Pulmonary artery endothelial cell (primary cell): ENCODE measurements at regions not wholly inside any gene's neighbourhood (a gene's known extent, or its start where the extent isn't known, plus 50 kb on each side); places are given as distances from the start of the nearest gene placed in this dataset.

Source experiments
- DNase-seq: peaks from one replicate; pipeline ENCODE4 v3.0.0-alpha.2; 2011; ENCODE audit warnings: low read depth, low spot score

GRCh38 chr2:12167525-12168317, 421.3 kb downstream of the LPIN1 start:
- no peak for DNase-seq

DNA sequence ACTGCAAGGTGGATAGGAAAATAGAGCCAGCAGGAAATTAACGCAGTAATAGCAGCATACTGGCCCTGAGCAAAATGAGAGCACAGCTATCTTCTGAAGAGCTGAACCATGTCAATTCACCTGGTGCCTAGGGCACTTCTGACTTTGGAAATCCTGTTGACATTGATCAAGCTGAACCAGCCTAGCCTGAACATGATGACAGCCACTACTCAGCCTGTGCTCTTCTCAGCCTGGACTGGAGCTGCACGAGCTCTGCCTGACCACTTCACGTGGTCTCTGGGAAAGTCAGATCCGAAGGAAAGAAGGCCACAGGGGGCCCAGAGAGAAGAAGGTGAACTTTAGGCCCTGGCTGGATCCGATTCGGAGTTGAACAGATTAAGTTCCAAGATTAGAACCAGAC, 421.9 kb downstream of the LPIN1 start:
- no peak for DNase-seq

GRCh38 chr2:12168791-12169388, 422.5 kb downstream of the LPIN1 start:
- DNase-seq, result peak; percentile 57

GRCh38 chr2:12169721-12170120, 423.3 kb downstream of the LPIN1 start:
- peak; percentile 77 for DNase-seq

DNA sequence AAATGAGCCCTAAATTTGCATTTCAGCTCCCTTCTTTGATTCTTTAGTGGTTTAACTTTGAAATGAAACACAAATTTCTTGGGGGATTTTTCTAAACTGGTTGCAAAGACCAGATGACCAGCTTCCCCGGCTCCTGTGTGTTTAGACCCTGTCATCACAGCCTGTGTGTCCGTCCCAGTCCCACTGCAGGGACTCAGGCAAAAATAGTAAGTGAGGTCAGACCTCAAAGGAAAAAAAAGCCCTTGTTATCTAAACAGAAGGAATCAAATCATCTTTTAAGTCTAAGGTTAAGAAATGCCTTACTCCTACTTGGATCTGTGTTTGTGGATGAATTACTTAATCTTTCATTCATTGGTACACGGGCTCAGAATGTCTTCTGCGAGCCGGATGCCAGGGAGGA, 423.7 kb downstream of the LPIN1 start:
- no peak for DNase-seq

DNA sequence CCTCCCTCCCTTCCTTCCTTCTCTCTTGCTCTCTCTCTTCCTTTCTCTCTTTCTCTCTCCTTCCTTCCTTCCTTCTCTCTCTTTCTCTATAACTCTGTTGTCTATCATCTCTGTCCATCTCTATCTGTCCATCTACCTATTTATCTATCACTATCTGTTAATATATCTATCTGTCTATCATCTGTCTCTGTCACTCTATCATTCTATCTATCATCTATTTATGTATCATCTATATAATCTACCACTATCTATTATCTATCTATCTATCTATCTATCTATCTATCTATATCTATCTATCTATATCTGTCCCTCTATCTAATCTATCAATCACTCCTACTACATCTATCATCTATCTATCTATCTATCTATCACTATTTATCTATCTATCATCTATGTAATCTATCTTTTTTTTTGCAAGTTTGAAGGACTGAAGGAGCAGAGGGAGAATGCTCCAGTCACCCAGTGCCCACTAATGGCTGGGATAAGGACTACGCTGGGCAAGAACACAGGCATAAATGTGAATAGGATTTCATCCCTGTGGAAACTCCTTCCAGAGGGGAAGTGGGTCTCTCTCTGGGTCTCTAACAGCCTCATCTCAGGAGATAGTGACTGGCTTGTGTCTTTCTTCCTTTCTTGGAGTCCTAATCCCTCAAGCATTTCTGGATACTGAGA, 427.0 kb downstream of the LPIN1 start:
- no peak for DNase-seq

DNA sequence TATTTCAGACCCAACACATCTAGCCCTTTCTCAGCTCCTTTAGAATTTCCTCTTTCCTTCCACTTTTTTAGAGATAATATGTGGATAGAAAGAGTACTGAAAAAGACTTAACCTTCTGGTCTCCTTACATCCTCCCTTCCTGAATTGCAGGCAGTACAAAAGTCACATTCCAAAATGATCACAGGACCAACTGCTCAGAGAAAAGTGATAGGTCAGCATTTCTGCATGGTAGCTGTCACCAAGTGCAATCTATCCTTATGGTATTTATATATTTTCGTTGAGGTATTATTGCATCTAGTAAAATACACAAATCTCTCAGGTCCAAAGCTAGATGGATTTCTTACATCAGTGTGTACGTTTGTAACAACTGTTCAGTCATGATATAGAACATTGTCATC, 427.5 kb downstream of the LPIN1 start:
- DNase-seq, result no peak

DNA sequence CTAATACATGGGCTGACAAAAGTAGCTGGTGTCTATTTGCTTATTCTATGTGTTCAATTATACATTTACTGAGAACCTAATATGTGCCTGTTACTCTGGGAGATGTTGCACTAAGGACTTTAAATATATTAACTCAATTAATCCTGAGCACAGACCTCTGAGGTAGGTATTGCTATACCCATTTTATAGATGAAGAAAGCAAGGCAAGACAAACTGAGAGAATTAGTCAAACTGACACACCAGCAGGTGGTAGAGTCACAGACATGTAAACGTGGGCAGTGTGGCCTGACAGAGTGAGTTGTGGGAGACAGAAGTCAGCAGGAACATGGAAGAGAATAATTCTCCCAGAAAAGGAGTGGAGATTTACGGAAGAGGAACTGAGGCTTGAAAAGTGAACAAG, 428.9 kb downstream of the LPIN1 start:
- DNase-seq, result no peak

DNA sequence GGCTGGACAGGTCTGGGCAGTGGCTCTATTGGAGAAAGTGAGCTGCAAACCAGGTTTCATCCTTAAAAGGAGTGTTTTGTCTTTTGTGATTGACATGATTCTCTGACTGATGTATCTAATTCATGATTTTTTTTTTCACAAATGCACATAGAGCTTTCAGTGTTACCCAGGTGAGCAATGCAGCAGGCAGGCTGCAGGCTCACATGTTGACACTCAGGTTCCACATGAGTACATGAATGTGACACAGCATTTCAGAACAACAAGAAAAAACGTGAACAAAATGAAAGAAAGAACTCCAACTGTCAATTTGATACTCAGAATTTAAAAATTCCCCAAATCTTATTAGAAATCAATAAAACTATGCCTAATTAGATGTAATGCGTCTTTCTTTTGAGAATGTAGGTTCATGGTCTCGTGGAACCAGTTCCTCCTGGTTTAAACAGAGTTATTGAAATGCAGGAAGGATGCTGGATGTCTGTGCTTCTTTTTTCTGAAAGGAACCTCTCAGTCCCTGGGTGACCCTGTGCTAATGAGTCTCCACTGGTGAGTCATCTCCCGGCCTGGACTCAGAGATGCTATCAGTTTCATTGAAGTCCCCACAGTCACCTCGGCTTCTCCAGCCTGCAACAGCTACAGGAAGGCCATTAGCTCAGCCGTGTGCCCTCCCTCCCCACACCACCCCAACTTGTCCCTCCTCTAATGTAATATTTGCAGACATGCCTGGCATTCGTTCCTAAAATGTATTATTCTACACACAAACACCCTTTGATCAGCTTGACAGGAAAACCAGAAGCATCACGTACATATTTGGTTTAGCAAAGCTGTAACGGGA, 430.4 kb downstream of the LPIN1 start:
- DNase-seq, result no peak

- no peak for DNase-seq
These were observed 431.2 kb downstream of the LPIN1 start for GRCh38 chr2:12177455-12178288.

DNA sequence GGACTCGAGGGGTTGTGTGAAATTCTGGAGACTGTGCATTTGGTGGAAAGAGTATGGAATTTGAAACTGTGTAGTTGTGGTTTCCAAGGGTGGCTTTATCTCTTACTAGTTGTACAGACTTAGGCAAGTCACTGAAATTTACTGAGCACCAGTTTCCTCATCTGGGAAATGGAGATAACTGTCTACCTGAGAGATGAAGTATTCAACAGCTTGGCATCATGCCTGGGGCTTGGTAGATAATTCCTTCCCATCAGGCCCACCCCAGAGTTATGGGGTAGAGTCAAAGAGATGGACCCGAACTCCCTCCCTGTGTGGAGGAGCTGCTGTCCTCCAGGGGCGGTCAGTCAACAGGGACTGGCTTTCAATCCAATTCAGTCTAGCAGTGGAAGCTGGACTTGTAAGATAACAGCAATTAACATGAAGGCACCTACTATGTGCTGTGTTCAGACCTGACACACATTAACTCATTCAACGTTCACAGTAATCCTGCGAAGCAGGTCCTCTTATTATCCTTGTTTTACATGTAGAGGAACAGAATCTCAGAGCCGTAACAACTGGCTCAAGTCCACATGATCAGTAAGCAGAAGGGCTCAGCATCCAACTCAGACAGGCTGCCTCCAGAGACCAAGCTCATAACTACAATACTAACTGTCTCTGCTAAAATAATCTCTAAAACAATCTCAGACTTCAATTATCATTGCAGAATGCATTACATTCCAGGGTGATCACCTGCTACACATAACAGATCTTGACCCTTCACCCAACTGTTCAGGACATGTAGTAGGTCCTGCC, 432.1 kb downstream of the LPIN1 start:
- DNase-seq, result no peak

DNA sequence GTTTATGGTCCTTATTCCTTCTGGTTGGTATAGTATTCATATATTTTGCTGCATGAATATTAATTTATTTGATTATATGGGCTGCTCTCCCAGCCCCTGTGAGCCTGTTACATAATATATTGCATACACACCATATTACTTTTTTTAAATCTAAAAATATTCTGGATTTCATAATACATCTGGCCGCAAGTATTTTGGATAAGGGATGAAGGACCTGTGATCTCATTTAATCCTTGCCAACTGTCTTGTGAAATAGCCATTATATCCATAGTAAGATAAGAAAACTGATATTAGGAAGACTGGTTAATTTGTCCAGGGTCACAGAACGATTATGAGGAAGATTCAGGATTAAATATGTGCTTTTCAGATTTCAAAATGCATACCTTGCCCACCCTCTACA, 433.6 kb downstream of the LPIN1 start:
- no peak for DNase-seq

DNA sequence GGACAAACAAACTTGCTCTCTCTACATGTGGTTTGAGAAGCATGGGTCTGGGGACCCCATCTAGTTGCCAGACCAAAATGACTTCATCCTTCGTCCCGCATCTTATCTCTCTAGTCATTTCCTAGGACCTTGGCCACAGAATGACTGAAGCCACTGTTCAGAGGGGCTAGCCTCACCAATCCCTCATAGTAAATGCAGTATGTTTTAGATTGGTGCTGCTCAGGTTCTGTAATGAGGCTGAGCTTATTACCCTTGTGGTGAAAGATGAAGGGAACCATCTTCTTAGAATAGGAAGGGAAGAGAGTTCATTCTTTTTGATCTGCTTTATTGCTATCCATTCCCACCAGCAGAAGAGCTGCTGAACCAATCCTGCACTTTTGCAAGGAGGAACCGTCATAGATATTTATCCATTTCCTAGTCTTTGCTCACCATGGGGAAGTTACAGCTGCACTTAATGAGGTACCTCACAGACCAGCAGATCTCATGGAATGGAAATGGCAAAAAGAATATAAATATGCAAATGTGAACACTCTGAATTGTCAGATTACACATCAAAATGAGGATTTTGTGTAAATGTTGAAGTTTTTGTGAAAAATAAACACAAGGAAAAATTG, 436.7 kb downstream of the LPIN1 start:
- DNase-seq, result no peak

GRCh38 chr2:12192762-12193161, 446.3 kb downstream of the LPIN1 start:
- no peak for DNase-seq

DNA sequence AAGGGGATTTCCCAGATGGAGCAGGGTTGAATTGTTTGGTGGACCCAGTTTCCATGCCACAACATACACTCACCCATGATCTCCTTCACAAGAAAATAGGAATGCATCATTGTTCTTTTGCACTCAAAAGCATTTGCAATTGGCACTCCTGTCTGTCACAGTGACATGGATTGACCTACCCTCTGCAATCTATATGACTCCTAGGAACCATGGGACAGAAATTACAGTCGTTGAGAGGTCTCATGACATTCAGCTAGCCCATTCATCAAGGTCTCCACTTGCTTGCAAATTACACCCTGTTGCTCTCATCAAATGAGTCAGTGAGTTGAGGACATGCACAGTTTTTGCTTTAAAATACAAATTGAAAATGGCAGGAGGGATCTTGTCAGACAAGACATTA, 448.5 kb downstream of the LPIN1 start:
- no peak for DNase-seq

DNA sequence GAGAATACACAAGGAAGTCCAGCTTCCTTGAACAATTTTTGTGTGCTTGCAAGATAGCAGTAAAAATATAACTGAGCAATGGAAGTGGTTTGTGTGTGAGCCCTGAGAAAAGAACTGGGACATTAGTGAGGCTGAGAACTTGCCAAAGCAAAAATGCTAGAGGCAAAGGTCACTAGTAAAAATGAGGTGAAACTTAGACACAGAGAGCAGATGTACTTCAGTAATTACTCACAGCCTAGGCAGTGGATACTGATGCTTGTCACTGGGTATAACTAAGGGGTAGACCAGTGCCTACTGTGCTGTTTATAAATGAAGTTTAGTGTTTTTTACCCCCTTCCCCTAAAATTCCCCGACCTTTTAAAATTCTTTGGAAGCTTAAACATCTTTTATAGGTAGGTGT, 450.1 kb downstream of the LPIN1 start:
- DNase-seq, result no peak

DNA sequence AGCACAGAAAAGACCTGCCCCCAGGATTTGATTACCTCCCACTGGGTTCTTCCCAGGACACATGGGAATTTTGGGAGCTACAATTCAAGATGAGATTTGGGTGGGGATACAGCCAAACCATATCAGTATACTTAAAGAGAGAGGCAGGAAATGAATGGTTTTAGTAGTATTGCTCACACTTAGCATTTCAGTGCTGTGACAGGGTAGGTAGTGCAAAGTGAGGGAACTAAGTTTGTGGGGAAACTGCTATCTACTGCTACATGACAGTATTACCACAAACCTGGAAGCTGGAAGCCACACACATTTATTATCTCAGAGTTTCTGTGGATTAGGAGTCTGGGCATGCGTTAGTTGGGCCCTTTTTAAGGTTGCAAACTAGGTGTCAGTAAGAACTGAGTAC, 450.7 kb downstream of the LPIN1 start:
- DNase-seq, result no peak

GRCh38 chr2:12199491-12200211, 453.2 kb downstream of the LPIN1 start:
- DNase-seq, result no peak

GRCh38 chr2:12201369-12201768, 454.9 kb downstream of the LPIN1 start:
- no peak for DNase-seq
